Panc1 (cell line): ENCODE measurements at regions not wholly inside any gene's neighbourhood (a gene's known extent, or its start where the extent isn't known, plus 50 kb on each side); places are given as distances from the start of the nearest gene placed in this dataset.

ENCODE experiments used
- ATAC-seq: fragments of 200-7000 bp; cut with Tn5 transposase; 2 replicates; pipeline ENCODE4 v1.9.1; 2020; ENCODE audit warnings: mild to moderate bottlenecking, moderate library complexity
- BruUV-seq: library from RNA; stranded (reverse); fragments of 400-500 nt; replicated peaks from 2 replicates; lab custom pipeline; 2021; lab: Mats Ljungman, UMichigan
- CTCF ChIA-PET: fragments of 300-600 bp; sonication (Branson Sonifier 250); formaldehyde crosslinking; loops from one replicate; lab custom pipeline; 2022; ENCODE audit warnings: antibody characterized with exemption; lab: Charles Lee
- POLR2A ChIA-PET: fragments of 300-600 bp; sonication (Branson Sonifier 250); formaldehyde crosslinking; loops from one replicate; lab custom pipeline; 2022; ENCODE audit warnings: antibody characterized with exemption; lab: Charles Lee
- DNase-seq: peaks from one replicate; pipeline ENCODE4 v3.0.0-alpha.2; 2010; ENCODE audit warnings: low read depth, low spot score
- H3K27ac ChIP-seq: 2 replicates; pipeline ENCODE4 v1.5.1; 2011; ENCODE audit warnings: mild to moderate bottlenecking, low read length, inconsistent platforms
- H3K27me3 ChIP-seq: fragments of 200-500 bp; sonication (Bioruptor generic); 2 replicates; pipeline ENCODE4 v1.6.0; 2014; ENCODE audit warnings: low read length, inconsistent platforms; ENCODE audit not compliant: control insufficient read depth, insufficient read depth
- H3K36me3 ChIP-seq: fragments of 200-500 bp; sonication (Bioruptor generic); 2 replicates; pipeline ENCODE4 v1.5.1; 2014; ENCODE audit warnings: inconsistent platforms, mild to moderate bottlenecking, low read length, moderate library complexity; ENCODE audit not compliant: control insufficient read depth, insufficient read depth
- H3K4me1 ChIP-seq: 2 replicates; pipeline ENCODE4 v1.5.1; 2011; ENCODE audit warnings: inconsistent platforms, mild to moderate bottlenecking, low read length, moderate library complexity; ENCODE audit not compliant: control insufficient read depth, insufficient read depth
- H3K4me3 ChIP-seq, 2 experiments: 2 replicates each; pipeline ENCODE4 v1.5.1; 2011 to 2012; ENCODE audit warnings: low read depth in 2 of 2, low read length in 2 of 2, mild to moderate bottlenecking in 2 of 2, inconsistent platforms in 1 of 2, moderate library complexity in 1 of 2
- H3K9me3 ChIP-seq: fragments of 200-500 bp; sonication (Bioruptor generic); 2 replicates; pipeline ENCODE4 v1.5.1; 2014; ENCODE audit warnings: low read depth, mild to moderate bottlenecking, inconsistent platforms, low read length, moderate library complexity; ENCODE audit not compliant: control insufficient read depth, insufficient read depth
- CTCF ChIP-seq: fragments of 450-650 bp; IDR thresholded peaks from 2 replicates; pipeline ENCODE4 v1.5.1; 2017; ENCODE audit warnings: mild to moderate bottlenecking
- POLR2AphosphoS5 ChIP-seq: IDR thresholded peaks from 2 replicates; pipeline ENCODE4 v1.6.1; 2012; ENCODE audit warnings: mild to moderate bottlenecking, low read depth, low read length, moderate library complexity
- REST ChIP-seq, 2 experiments: IDR thresholded peaks; 2 replicates each; pipeline ENCODE4 v1.6.1; 2011 to 2012; ENCODE audit warnings: low read depth in 2 of 2, control low read depth in 1 of 2, low read length in 1 of 2, mild to moderate bottlenecking in 1 of 2, moderate library complexity in 1 of 2; ENCODE audit not compliant: insufficient read depth in 1 of 2
- SIN3A ChIP-seq: IDR thresholded peaks from 2 replicates; pipeline ENCODE4 v1.6.1; 2012; ENCODE audit warnings: low read depth, mild to moderate bottlenecking, low read length, moderate library complexity, borderline replicate concordance; ENCODE audit not compliant: insufficient read depth
- TCF7L2 ChIP-seq: IDR thresholded peaks from 2 replicates; pipeline ENCODE4 v1.6.1; 2011; ENCODE audit warnings: mild to moderate bottlenecking, low read depth, low read length, inconsistent platforms
- in situ Hi-C: cut with HindIII; loops from 2 replicates; pipeline ENCODE4 v1.10.0; 2016; ENCODE audit warnings: low sequenced_read_pairs, low pct_unique_long_range_greater_than_20kb
- intact Hi-C: fragments of 100-400 bp; cut with micrococcal nuclease; formaldehyde crosslinking; loops from one replicate; pipeline ENCODE4 v1.10.0; 2022; ENCODE audit not compliant: unreplicated experiment

GRCh38 chr2:7102826-7103225 is 185.6 kb downstream of the RNF144A start:
- no peaks in the 10 kb centered on the region for H3K36me3 ChIP-seq
- intact Hi-C loops: no loop called here
- ChIA-PET CTCF (no interaction called here), POLR2A (no interaction called here)
- no TSS peak for BruUV-seq
- no peak overlapping the region for H3K27ac ChIP-seq
- H3K27me3 ChIP-seq: no peaks in the 10 kb centered on the region; the same call in 1 of the 2 replicates
- no peaks in the 10 kb centered on the region for H3K4me1 ChIP-seq
- TF ChIP-seq CTCF (no peak), REST (IDR thresholded peaks at IDR 0.05; ENCODE audit: insufficient read depth in 1 of 2, low read depth in 2 of 2, low read length in 1 of 2) (no peak)
- no peak overlapping the region for H3K4me3 ChIP-seq
- in situ Hi-C loops: no loop called here
- DNase-seq (no peak), ATAC-seq (no peak)
- H3K9me3 ChIP-seq: no peaks in the 10 kb centered on the region

- in situ Hi-C loops: no loop called here
Observed at GRCh38 chr2:7108792-7109532, 191.8 kb downstream of the RNF144A start.

More at GRCh38 chr2:7108792-7109532, 191.8 kb downstream of the RNF144A start:
- H3K4me3 ChIP-seq: no peak overlapping the region
- H3K4me1 ChIP-seq: no peaks in the 10 kb centered on the region
- intact Hi-C loops: no loop called here
- DNase-seq (no peak), ATAC-seq (no peak)
- H3K9me3 ChIP-seq: no peaks in the 10 kb centered on the region
- ChIA-PET POLR2A (no interaction called here), CTCF (no interaction called here)
- H3K36me3 ChIP-seq: no peaks in the 10 kb centered on the region
- no peak for TF ChIP-seq REST (IDR thresholded peaks at IDR 0.05; ENCODE audit: insufficient read depth in 1 of 2, low read depth in 2 of 2, low read length in 1 of 2)
- TF ChIP-seq POLR2AphosphoS5: no peak
- no peak for TF ChIP-seq CTCF
- TF ChIP-seq TCF7L2: no peak
- TF ChIP-seq SIN3A: no peak
- H3K27ac ChIP-seq: no peak overlapping the region
- H3K27me3 ChIP-seq: no peaks in the 10 kb centered on the region
- BruUV-seq: no TSS peak
